ENCODE measurements at regions not wholly inside any gene's neighbourhood (a gene's known extent, or its start where the extent isn't known, plus 50 kb on each side); places are given as distances from the start of the nearest gene placed in this dataset.

- no peak overlapping the region for H3K4me3 ChIP-seq (ENCODE audit: low read length)
- H3K27me3 ChIP-seq (ENCODE audit: control insufficient read depth, insufficient read depth, low read length): no peaks in the 10 kb centered on the region
- no peak overlapping the region for H3K9ac ChIP-seq (ENCODE audit: low read length)
- no peaks in the 10 kb centered on the region for H3K9me3 ChIP-seq (ENCODE audit: control insufficient read depth, low read length)
- no peaks in the 10 kb centered on the region for H3K36me3 ChIP-seq (ENCODE audit: control insufficient read depth, insufficient read depth, low read length)
- H3K4me1 ChIP-seq (ENCODE audit: control insufficient read depth, insufficient read depth, low read length): peaks cover 6% of the 10 kb centered on the region
Observed at GRCh38 chr1:168879896-168880734, 151.1 kb upstream of the DPT start.

GRCh38 chr1:168881656-168882260 is 152.8 kb upstream of the DPT start:
- Histone ChIP-seq H3K36me3 (ENCODE audit: control insufficient read depth, insufficient read depth, low read length) (no peaks in the 10 kb centered on the region), H3K9ac (ENCODE audit: low read length) (no peak overlapping the region), H3K4me1 (ENCODE audit: control insufficient read depth, insufficient read depth, low read length) (peaks cover 6% of the 10 kb centered on the region), H3K9me3 (ENCODE audit: control insufficient read depth, low read length) (no peaks in the 10 kb centered on the region), H3K4me3 (ENCODE audit: low read length) (no peak overlapping the region), H3K27me3 (ENCODE audit: control insufficient read depth, insufficient read depth, low read length) (no peaks in the 10 kb centered on the region)

GRCh38 chr1:168887381-168887780 is 158.4 kb upstream of the DPT start:
- Histone ChIP-seq H3K9me3 (ENCODE audit: control insufficient read depth, low read length) (no peaks in the 10 kb centered on the region), H3K27me3 (ENCODE audit: control insufficient read depth, insufficient read depth, low read length) (no peaks in the 10 kb centered on the region), H3K4me1 (ENCODE audit: control insufficient read depth, insufficient read depth, low read length) (no peaks in the 10 kb centered on the region), H3K36me3 (ENCODE audit: control insufficient read depth, insufficient read depth, low read length) (no peaks in the 10 kb centered on the region), H3K9ac (ENCODE audit: low read length) (no peak overlapping the region), H3K4me3 (ENCODE audit: low read length) (no peak overlapping the region)

- no peak overlapping the region for H3K9ac ChIP-seq (ENCODE audit: low read length)
- no peaks in the 10 kb centered on the region for H3K4me1 ChIP-seq (ENCODE audit: control insufficient read depth, insufficient read depth, low read length)
- H3K27me3 ChIP-seq (ENCODE audit: control insufficient read depth, insufficient read depth, low read length): no peaks in the 10 kb centered on the region
- H3K9me3 ChIP-seq (ENCODE audit: control insufficient read depth, low read length): no peaks in the 10 kb centered on the region
- H3K4me3 ChIP-seq (ENCODE audit: low read length): no peak overlapping the region
- H3K36me3 ChIP-seq (ENCODE audit: control insufficient read depth, insufficient read depth, low read length): no peaks in the 10 kb centered on the region
Observed at GRCh38 chr1:168888418-168888817, 159.4 kb upstream of the DPT start.

DNA sequence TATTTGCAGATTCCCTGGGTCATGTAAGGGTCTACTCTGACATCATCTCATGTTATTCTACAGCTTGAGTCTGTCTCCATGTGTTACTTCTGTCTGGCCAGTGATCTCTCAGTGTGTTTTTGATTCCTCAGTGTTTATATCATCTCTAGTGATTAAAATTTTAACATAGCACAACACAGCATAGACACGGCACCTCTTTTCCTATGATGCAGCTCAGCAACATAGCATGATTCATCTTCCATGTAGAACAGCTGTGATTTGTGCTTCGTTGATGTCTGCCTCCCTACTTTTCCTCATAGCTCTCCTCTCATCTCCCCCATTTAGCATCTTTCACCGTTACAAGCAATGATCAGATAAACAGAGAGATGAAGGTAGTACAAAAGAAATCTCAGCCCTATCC is 163.9 kb upstream of the DPT start:
- no peaks in the 10 kb centered on the region for H3K27me3 ChIP-seq (ENCODE audit: control insufficient read depth, insufficient read depth, low read length)
- no peak overlapping the region for H3K9ac ChIP-seq (ENCODE audit: low read length)
- no peak overlapping the region for H3K4me3 ChIP-seq (ENCODE audit: low read length)
- H3K36me3 ChIP-seq (ENCODE audit: control insufficient read depth, insufficient read depth, low read length): no peaks in the 10 kb centered on the region
- no peaks in the 10 kb centered on the region for H3K4me1 ChIP-seq (ENCODE audit: control insufficient read depth, insufficient read depth, low read length)
- H3K9me3 ChIP-seq (ENCODE audit: control insufficient read depth, low read length): no peaks in the 10 kb centered on the region

- no peaks in the 10 kb centered on the region for H3K27me3 ChIP-seq (ENCODE audit: control insufficient read depth, insufficient read depth, low read length)
- H3K9ac ChIP-seq (ENCODE audit: low read length): no peak overlapping the region
- no peak overlapping the region for H3K4me3 ChIP-seq (ENCODE audit: low read length)
- no peaks in the 10 kb centered on the region for H3K4me1 ChIP-seq (ENCODE audit: control insufficient read depth, insufficient read depth, low read length)
- no peaks in the 10 kb centered on the region for H3K36me3 ChIP-seq (ENCODE audit: control insufficient read depth, insufficient read depth, low read length)
- no peaks in the 10 kb centered on the region for H3K9me3 ChIP-seq (ENCODE audit: control insufficient read depth, low read length)
Observed at GRCh38 chr1:168893359-168893801, 164.4 kb upstream of the DPT start.

GRCh38 chr1:168894397-168894903 is 165.4 kb upstream of the DPT start:
- H3K4me1 ChIP-seq (ENCODE audit: control insufficient read depth, insufficient read depth, low read length): no peaks in the 10 kb centered on the region
- H3K27me3 ChIP-seq (ENCODE audit: control insufficient read depth, insufficient read depth, low read length): no peaks in the 10 kb centered on the region
- no peaks in the 10 kb centered on the region for H3K9me3 ChIP-seq (ENCODE audit: control insufficient read depth, low read length)
- no peaks in the 10 kb centered on the region for H3K36me3 ChIP-seq (ENCODE audit: control insufficient read depth, insufficient read depth, low read length)
- no peak overlapping the region for H3K4me3 ChIP-seq (ENCODE audit: low read length)
- no peak overlapping the region for H3K9ac ChIP-seq (ENCODE audit: low read length)

DNA sequence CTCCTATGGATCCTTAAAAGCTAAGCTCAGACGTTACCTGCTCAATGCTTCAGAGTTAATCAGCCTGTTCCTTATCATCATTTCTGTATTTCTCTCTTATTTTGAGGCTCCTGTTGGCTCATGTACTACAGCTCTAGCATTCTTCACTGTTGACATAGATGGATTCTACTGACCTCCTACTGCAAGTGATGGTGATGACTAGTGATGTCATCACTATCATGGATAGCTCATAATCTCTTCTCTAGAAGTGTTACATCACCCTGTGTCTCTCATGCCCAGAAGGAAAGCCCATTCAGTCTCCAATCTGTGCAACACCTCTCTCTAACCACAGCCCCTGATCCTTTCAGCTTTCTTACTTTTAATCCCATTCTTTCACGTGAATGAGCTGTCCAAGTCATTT is 168.2 kb upstream of the DPT start:
- no peak overlapping the region for H3K4me3 ChIP-seq (ENCODE audit: low read length)
- H3K9me3 ChIP-seq (ENCODE audit: control insufficient read depth, low read length): no peaks in the 10 kb centered on the region
- H3K4me1 ChIP-seq (ENCODE audit: control insufficient read depth, insufficient read depth, low read length): no peaks in the 10 kb centered on the region
- H3K27me3 ChIP-seq (ENCODE audit: control insufficient read depth, insufficient read depth, low read length): no peaks in the 10 kb centered on the region
- no peaks in the 10 kb centered on the region for H3K36me3 ChIP-seq (ENCODE audit: control insufficient read depth, insufficient read depth, low read length)
- H3K9ac ChIP-seq (ENCODE audit: low read length): no peak overlapping the region

- H3K27me3 ChIP-seq (ENCODE audit: control insufficient read depth, insufficient read depth, low read length): no peaks in the 10 kb centered on the region
- no peak overlapping the region for H3K4me3 ChIP-seq (ENCODE audit: low read length)
- no peaks in the 10 kb centered on the region for H3K36me3 ChIP-seq (ENCODE audit: control insufficient read depth, insufficient read depth, low read length)
- peaks cover 22% of the 10 kb centered on the region for H3K4me1 ChIP-seq (ENCODE audit: control insufficient read depth, insufficient read depth, low read length)
- H3K9ac ChIP-seq (ENCODE audit: low read length): no peak overlapping the region
- no peaks in the 10 kb centered on the region for H3K9me3 ChIP-seq (ENCODE audit: control insufficient read depth, low read length)
Observed at GRCh38 chr1:168903237-168903830, 174.3 kb upstream of the DPT start.

DNA sequence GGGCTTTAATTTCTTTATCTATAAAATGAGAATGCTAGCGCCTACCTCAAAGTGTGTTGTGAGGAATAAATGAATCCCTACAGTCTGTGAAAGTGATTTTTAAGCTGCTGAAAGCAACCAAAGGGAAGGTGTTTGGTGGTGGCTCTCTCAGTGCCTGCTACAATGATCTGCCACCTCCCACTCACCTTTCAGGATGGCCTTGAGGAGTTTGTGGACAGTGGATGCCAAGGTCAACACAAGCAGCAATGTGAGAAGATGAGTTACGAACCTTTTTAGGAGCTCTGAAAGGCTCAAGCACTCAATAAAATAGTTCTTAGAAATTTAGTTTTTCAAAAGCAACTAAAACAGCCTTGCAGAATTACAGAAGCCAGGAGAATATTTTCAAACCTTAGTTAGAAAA is 176.6 kb upstream of the DPT start:
- Histone ChIP-seq H3K36me3 (ENCODE audit: control insufficient read depth, insufficient read depth, low read length) (no peaks in the 10 kb centered on the region), H3K9me3 (ENCODE audit: control insufficient read depth, low read length) (no peaks in the 10 kb centered on the region), H3K4me3 (ENCODE audit: low read length) (no peak overlapping the region), H3K9ac (ENCODE audit: low read length) (no peak overlapping the region), H3K4me1 (ENCODE audit: control insufficient read depth, insufficient read depth, low read length) (peaks cover 22% of the 10 kb centered on the region), H3K27me3 (ENCODE audit: control insufficient read depth, insufficient read depth, low read length) (no peaks in the 10 kb centered on the region)

- Histone ChIP-seq H3K9me3 (ENCODE audit: control insufficient read depth, low read length) (no peaks in the 10 kb centered on the region), H3K27me3 (ENCODE audit: control insufficient read depth, insufficient read depth, low read length) (no peaks in the 10 kb centered on the region), H3K4me1 (ENCODE audit: control insufficient read depth, insufficient read depth, low read length) (peaks cover 22% of the 10 kb centered on the region), H3K36me3 (ENCODE audit: control insufficient read depth, insufficient read depth, low read length) (no peaks in the 10 kb centered on the region), H3K9ac (ENCODE audit: low read length) (no peak overlapping the region), H3K4me3 (ENCODE audit: low read length) (no peak overlapping the region)
Observed at GRCh38 chr1:168906367-168906766, 177.4 kb upstream of the DPT start.

DNA sequence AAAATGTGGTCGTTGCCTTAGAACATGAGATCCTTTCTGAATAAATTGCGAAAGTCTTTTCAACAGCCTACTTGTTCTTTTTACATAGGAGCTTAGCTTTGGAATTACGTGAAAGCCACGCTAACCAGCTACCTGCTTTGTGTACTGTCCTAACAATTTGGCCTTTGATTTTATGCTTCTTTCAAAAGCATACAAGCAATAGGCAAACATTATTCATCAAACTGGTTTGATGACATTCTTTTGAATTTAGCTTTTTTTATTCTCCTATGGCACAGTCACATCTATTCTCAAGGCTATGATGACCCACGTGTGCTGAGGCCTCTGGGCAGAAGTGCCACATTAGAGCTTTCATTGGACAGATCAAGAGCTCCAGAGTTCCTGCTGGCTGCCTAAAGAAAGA is 178.0 kb upstream of the DPT start:
- H3K36me3 ChIP-seq (ENCODE audit: control insufficient read depth, insufficient read depth, low read length): no peaks in the 10 kb centered on the region
- H3K27me3 ChIP-seq (ENCODE audit: control insufficient read depth, insufficient read depth, low read length): no peaks in the 10 kb centered on the region
- no peak overlapping the region for H3K9ac ChIP-seq (ENCODE audit: low read length)
- no peaks in the 10 kb centered on the region for H3K9me3 ChIP-seq (ENCODE audit: control insufficient read depth, low read length)
- peaks cover 22% of the 10 kb centered on the region for H3K4me1 ChIP-seq (ENCODE audit: control insufficient read depth, insufficient read depth, low read length)
- no peak overlapping the region for H3K4me3 ChIP-seq (ENCODE audit: low read length)

Data from mucosa of stomach (tissue), 1 donor.